ENCODE measurements at regions not wholly inside any gene's neighbourhood (a gene's known extent, or its start where the extent isn't known, plus 50 kb on each side); places are given as distances from the start of the nearest gene placed in this dataset.

GRCh38 chr3:41033956-41034519, 165.3 kb upstream of the CTNNB1 start:
- Mint-ChIP-seq H3K4me3 (no peak overlapping the region), H3K4me1 (peaks cover 10% of the 10 kb centered on the region), H3K9me3 (no peaks in the 10 kb centered on the region), H3K36me3 (ENCODE audit: low read depth) (no peaks in the 10 kb centered on the region), H3K27ac (no peak overlapping the region), H3K27me3 (peaks cover 17% of the 10 kb centered on the region)
- POLR2A ChIA-PET = no interaction called here
- CTCF ChIA-PET = no interaction called here
- TF ChIP-seq CTCF (IDR thresholded peaks at IDR 0.05) = no peak
- ATAC-seq (ENCODE audit: low read depth) (no peak), DNase-seq (no peak)
- intact Hi-C loops (cut with micrococcal nuclease) = loop anchor here (10.0 kb wide), 1 partner anchor 449 kb away; no protein-coding TSS in a partner anchor

DNA sequence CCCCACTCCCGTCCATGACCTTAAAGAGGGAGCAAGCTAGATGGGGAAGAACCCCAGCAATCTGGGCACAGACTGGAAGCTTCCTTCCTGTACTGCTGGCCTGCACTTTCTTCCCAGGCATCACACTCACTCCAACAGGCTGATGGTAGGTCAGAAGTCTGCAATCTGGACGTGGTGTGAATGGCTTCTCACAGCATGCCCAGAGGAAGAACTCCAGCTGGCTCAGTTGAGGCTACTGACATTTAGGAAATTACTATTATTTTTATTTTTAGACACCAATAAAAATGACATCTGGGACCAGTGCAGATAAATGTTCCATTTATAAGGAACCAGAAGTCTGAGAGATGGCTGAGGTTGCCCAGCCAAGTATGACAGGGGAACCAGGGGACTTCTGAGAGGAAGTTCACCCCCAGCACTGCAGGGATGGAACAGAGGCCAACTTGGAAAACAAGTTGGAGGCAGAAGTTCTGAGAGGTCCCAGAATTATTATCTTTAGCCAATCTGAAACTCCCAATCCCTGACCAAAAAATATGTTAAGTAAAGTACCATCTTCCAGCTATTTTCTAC, 163.8 kb upstream of the CTNNB1 start:
- Mint-ChIP-seq H3K4me3 (no peak overlapping the region), H3K27me3 (peaks cover 15% of the 10 kb centered on the region), H3K27ac (no peak overlapping the region), H3K4me1 (peaks cover 10% of the 10 kb centered on the region), H3K36me3 (ENCODE audit: low read depth) (no peaks in the 10 kb centered on the region), H3K9me3 (no peaks in the 10 kb centered on the region)
- DNase-seq (no peak), ATAC-seq (ENCODE audit: low read depth) (no peak)
- TF ChIP-seq CTCF (IDR thresholded peaks at IDR 0.05) = no peak
- POLR2A ChIA-PET = no interaction called here
- intact Hi-C loops (cut with micrococcal nuclease) = loop anchor here (10.0 kb wide), 1 partner anchor 451 kb away; no protein-coding TSS in a partner anchor
- CTCF ChIA-PET = no interaction called here

DNA sequence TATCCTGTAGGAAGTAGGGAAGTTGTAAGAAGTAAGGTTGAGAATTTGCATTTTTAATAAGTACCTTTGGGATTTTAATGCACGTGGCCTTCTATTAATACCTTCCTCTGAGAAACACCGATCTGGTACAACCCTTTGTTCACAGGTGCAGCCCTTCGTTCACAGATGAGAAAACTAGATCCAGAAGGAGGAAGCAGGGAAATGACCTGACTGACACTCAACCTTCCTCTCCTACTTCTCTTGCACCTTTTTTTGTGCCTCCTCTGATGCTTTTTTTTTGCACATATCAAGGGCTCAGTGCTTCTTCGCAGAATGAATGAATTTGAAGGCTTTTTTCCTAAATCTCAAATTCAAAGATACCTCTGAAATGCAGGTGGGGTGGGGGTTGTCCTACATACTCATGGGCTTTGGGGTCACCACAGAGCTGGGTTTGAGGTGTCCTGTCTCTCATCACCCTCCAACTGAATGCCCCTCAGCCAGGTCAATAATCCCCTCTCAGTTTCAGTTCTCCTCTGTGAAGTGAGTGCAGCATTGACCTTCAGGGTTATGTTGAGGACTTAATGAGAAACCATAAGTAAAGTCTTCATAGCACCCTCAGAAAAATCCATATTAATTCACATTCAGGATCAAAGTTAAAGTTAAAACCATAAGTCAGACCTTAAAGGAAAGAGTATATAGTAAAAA, 161.5 kb upstream of the CTNNB1 start:
- H3K4me1 Mint-ChIP-seq = peaks cover 10% of the 10 kb centered on the region
- H3K27me3 Mint-ChIP-seq = peaks cover 15% of the 10 kb centered on the region

GRCh38 chr3:41040256-41040655, 159.0 kb upstream of the CTNNB1 start:
- ATAC-seq (ENCODE audit: low read depth) (no peak), DNase-seq (no peak)
- H3K27ac Mint-ChIP-seq = no peak overlapping the region
- H3K27me3 Mint-ChIP-seq = peaks cover 7% of the 10 kb centered on the region
- TF ChIP-seq CTCF (IDR thresholded peaks at IDR 0.05) = no peak
- H3K4me3 Mint-ChIP-seq = no peak overlapping the region
- POLR2A ChIA-PET = no interaction called here
- intact Hi-C loops (cut with micrococcal nuclease) = no loop called here
- H3K9me3 Mint-ChIP-seq = no peaks in the 10 kb centered on the region
- peaks cover 10% of the 10 kb centered on the region for H3K4me1 Mint-ChIP-seq
- CTCF ChIA-PET = interaction anchor here (1.4 kb wide), 1 partner anchor 13 kb away, joined by 4 read pairs; no protein-coding TSS in a partner anchor
- no peaks in the 10 kb centered on the region for H3K36me3 Mint-ChIP-seq (ENCODE audit: low read depth)

More for the DNA sequence above, 161.5 kb upstream of the CTNNB1 start:
- Mint-ChIP-seq H3K36me3 (ENCODE audit: low read depth) (no peaks in the 10 kb centered on the region), H3K4me3 (no peak overlapping the region), H3K27ac (no peak overlapping the region), H3K9me3 (no peaks in the 10 kb centered on the region)
- POLR2A ChIA-PET = no interaction called here
- TF ChIP-seq CTCF (IDR thresholded peaks at IDR 0.05) = no peak
- DNase-seq (no peak), ATAC-seq (ENCODE audit: low read depth) (no peak)
- intact Hi-C loops (cut with micrococcal nuclease) = loop anchor here (10.0 kb wide), 1 partner anchor 453 kb away; no protein-coding TSS in a partner anchor
- CTCF ChIA-PET = no interaction called here

- CTCF ChIA-PET = interaction anchor here (1.4 kb wide), 1 partner anchor 14 kb away, joined by 4 read pairs; no protein-coding TSS in a partner anchor
- POLR2A ChIA-PET = no interaction called here
- Mint-ChIP-seq H3K4me3 (no peak overlapping the region), H3K27ac (no peak overlapping the region), H3K36me3 (ENCODE audit: low read depth) (no peaks in the 10 kb centered on the region), H3K27me3 (peaks cover 7% of the 10 kb centered on the region), H3K4me1 (peaks cover 10% of the 10 kb centered on the region), H3K9me3 (no peaks in the 10 kb centered on the region)
- ATAC-seq (ENCODE audit: low read depth) (no peak), DNase-seq (no peak)
- TF ChIP-seq CTCF (IDR thresholded peaks at IDR 0.05) = no peak
- intact Hi-C loops (cut with micrococcal nuclease) = no loop called here
Observed at GRCh38 chr3:41041462-41041861, 157.8 kb upstream of the CTNNB1 start.
